Activated CD4-positive, alpha-beta T cell treated with anti-CD3 and anti-CD28 coated beads for 36 hours (primary cell): ENCODE measurements at regions not wholly inside any gene's neighbourhood (a gene's known extent, or its start where the extent isn't known, plus 50 kb on each side); places are given as distances from the start of the nearest gene placed in this dataset.

ENCODE experiments used
- ATAC-seq: fragments of 200-7000 bp; cut with Tn5 transposase; one replicate; pipeline ENCODE4 v1.10.0; 2021; ENCODE audit warnings: mild to moderate bottlenecking, moderate library complexity
- CTCF ChIA-PET: fragments of 350-600 bp; sonication (Branson Sonifier 250); formaldehyde crosslinking; loops from one replicate; lab custom pipeline; 2021; ENCODE audit warnings: antibody characterized with exemption; lab: Charles Lee
- POLR2A ChIA-PET: fragments of 350-600 bp; sonication (Branson Sonifier 250); formaldehyde crosslinking; loops from one replicate; lab custom pipeline; 2021; ENCODE audit warnings: antibody characterized with exemption, inconsistent platforms; lab: Charles Lee
- DNase-seq: peaks from one replicate; pipeline ENCODE4 v3.0.0-alpha.2; 2020
- H3K27ac Mint-ChIP-seq: one replicate; pipeline ENCODE4 v1.8.0; 2021; ENCODE audit warnings: mixed read lengths
- H3K27me3 Mint-ChIP-seq: one replicate; pipeline ENCODE4 v1.8.0; 2021; ENCODE audit warnings: mixed read lengths
- H3K36me3 Mint-ChIP-seq: one replicate; pipeline ENCODE4 v1.8.0; 2021; ENCODE audit warnings: low read depth, mixed read lengths
- H3K4me1 Mint-ChIP-seq: one replicate; pipeline ENCODE4 v1.8.0; 2021; ENCODE audit warnings: mixed read lengths
- H3K4me3 Mint-ChIP-seq: one replicate; pipeline ENCODE4 v1.8.0; 2021; ENCODE audit warnings: mild to moderate bottlenecking, moderate library complexity, mixed read lengths
- H3K9me3 Mint-ChIP-seq: one replicate; pipeline ENCODE4 v1.8.0; 2021; ENCODE audit warnings: low read depth, mixed read lengths
- intact Hi-C, 2 experiments: fragments of 100-400 bp; cut with DNase I in 1 of 2; cut with micrococcal nuclease in 1 of 2; formaldehyde crosslinking; loops; one replicate each; pipeline versions ENCODE4 v1.14.2 to v1.15.1; 2022 to 2024; cut with DNase I, micrococcal nuclease

DNA sequence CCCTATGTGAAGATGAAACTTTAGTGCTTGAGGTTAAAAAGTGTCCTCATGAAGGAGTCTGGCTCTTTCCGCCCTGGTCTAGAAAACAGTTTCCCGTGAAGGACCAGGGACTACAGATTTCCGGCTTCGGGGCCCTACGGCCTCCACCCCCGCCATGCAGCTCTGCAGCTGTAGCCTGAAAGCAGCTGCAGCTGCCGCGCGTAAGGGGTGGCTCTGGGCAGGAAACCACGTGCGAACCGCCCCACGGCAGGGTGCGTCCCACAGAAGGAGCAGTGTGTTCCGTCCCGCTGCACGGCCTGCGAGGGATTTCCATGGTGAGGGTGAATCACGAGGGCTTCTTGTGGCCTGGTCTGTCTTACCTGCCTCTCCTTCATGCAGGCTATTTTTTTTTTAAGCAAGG is 117.0 kb downstream of the ERMARD start:
- no peak overlapping the region for H3K4me3 Mint-ChIP-seq
- H3K27me3 Mint-ChIP-seq, result no peaks in the 10 kb centered on the region
- ATAC-seq (peak; percentile 70), DNase-seq (peak; percentile 58)
- H3K9me3 Mint-ChIP-seq, result no peaks in the 10 kb centered on the region
- POLR2A ChIA-PET, result no interaction called here
- H3K36me3 Mint-ChIP-seq, result no peaks in the 10 kb centered on the region
- CTCF ChIA-PET, result interaction anchor here (0.6 to 0.7 kb wide), 2 partner anchors 37 to 651 kb away, joined by 3 read pairs; no protein-coding TSS in a partner anchor
- peaks cover 4% of the 10 kb centered on the region for H3K4me1 Mint-ChIP-seq
- intact Hi-C loops, result no loop called here
- H3K27ac Mint-ChIP-seq, result no peak overlapping the region

DNA sequence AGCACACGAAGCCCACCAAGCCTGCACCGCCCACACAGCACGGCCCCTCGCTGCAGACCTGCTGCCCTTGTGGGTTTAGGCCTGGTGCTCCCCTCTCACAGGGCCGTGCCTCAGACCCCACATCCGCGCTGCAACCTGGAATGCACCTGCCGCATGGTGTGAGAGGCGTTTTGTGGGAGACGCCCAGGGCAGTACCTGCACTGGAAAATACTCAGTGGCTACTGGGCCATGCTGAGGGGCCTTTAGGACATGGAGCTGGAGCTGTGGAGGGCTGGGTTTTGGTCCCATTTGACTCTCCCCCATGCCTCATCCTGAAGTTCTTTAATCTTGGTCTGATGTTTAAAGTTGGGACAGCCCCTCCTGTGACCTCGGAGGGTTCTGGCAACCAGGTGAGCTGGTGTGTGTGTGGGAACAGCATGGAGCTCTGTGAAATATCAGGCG is 116.3 kb downstream of the ERMARD start:
- H3K36me3 Mint-ChIP-seq, result no peaks in the 10 kb centered on the region
- CTCF ChIA-PET, result interaction anchor here (0.6 kb wide), 1 partner anchor 36 kb away, joined by 3 read pairs; no protein-coding TSS in a partner anchor
- POLR2A ChIA-PET, result no interaction called here
- no peak overlapping the region for H3K4me3 Mint-ChIP-seq
- no peaks in the 10 kb centered on the region for H3K27me3 Mint-ChIP-seq
- peaks cover 4% of the 10 kb centered on the region for H3K4me1 Mint-ChIP-seq
- ATAC-seq (no peak), DNase-seq (no peak)
- no peak overlapping the region for H3K27ac Mint-ChIP-seq
- intact Hi-C loops, result no loop called here
- H3K9me3 Mint-ChIP-seq, result no peaks in the 10 kb centered on the region

DNA sequence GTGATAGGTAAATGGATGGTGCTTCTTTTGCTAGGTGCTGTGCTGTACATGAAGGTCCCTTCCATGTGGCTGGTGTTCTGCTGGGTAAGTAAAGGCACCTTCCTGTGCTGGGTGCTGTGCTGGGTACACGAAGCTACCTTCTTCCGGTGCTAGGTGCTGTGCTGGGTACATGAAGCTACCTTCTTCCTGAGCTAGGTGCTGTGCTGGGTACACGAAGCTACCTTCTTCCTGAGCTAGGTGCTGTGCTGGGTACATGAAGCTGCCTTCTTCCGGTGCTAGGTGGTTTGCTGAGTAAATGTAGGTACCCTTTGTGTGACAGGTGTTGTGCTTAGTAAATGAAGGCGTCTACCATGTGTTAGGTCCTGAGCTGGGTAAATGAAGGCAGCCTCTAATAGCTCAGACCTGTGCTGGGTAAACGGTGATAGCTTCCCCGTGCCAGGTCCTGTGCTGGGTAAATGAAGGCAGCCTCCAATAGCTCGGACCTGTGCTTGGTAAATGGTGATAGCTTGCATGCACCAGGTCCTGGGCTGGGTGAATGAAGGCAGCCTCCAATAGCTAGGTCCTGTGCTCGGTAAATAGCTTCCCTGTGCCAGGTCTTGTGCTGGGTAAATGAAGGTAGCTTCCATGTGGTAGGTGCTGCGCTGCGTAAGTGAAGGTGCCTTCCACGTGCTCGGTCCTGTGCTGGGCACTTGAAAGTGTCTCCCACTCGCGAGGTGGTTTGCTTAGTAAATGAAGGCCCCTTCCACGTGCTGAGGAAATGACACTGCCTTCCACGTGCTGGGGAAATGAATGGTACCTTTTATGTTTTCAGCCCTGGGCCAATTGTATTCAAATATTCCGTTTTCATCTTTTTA is 115.5 kb downstream of the ERMARD start:
- H3K27me3 Mint-ChIP-seq, result no peaks in the 10 kb centered on the region
- H3K4me1 Mint-ChIP-seq, result peaks cover 4% of the 10 kb centered on the region
- no peak overlapping the region for H3K4me3 Mint-ChIP-seq
- H3K9me3 Mint-ChIP-seq, result no peaks in the 10 kb centered on the region
- H3K36me3 Mint-ChIP-seq, result no peaks in the 10 kb centered on the region
- CTCF ChIA-PET, result interaction anchor here (1.0 kb wide), 1 partner anchor 35 kb away, joined by 3 read pairs; no protein-coding TSS in a partner anchor
- POLR2A ChIA-PET, result no interaction called here
- intact Hi-C loops, result no loop called here
- no peak overlapping the region for H3K27ac Mint-ChIP-seq
- ATAC-seq, result no peak
- DNase-seq, result no peak

DNA sequence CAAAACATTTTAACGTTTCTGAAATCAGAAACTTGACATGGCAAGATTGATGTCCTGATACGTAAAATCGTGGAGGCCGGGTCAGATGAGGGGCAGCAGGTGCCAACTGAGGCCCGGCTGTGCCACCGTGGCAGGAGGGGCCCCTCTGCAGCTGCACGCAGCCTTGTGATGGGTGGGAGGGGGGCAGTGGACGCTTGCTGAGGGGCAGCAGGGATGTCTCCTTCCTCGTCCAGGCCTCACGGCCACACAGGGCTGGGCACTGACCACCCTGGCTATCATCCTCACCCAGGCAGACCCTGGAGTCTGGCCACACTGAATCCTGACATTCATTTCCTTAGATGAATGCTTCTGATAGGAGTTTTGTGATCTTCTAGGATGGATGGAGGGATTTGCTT is 114.7 kb downstream of the ERMARD start:
- H3K27ac Mint-ChIP-seq, result no peak overlapping the region
- H3K9me3 Mint-ChIP-seq, result no peaks in the 10 kb centered on the region
- no peaks in the 10 kb centered on the region for H3K27me3 Mint-ChIP-seq
- no peaks in the 10 kb centered on the region for H3K36me3 Mint-ChIP-seq
- no peak for DNase-seq
- intact Hi-C loops, result no loop called here
- POLR2A ChIA-PET, result no interaction called here
- peaks cover 4% of the 10 kb centered on the region for H3K4me1 Mint-ChIP-seq
- CTCF ChIA-PET, result no interaction called here
- H3K4me3 Mint-ChIP-seq, result no peak overlapping the region
- no peak for ATAC-seq

DNA sequence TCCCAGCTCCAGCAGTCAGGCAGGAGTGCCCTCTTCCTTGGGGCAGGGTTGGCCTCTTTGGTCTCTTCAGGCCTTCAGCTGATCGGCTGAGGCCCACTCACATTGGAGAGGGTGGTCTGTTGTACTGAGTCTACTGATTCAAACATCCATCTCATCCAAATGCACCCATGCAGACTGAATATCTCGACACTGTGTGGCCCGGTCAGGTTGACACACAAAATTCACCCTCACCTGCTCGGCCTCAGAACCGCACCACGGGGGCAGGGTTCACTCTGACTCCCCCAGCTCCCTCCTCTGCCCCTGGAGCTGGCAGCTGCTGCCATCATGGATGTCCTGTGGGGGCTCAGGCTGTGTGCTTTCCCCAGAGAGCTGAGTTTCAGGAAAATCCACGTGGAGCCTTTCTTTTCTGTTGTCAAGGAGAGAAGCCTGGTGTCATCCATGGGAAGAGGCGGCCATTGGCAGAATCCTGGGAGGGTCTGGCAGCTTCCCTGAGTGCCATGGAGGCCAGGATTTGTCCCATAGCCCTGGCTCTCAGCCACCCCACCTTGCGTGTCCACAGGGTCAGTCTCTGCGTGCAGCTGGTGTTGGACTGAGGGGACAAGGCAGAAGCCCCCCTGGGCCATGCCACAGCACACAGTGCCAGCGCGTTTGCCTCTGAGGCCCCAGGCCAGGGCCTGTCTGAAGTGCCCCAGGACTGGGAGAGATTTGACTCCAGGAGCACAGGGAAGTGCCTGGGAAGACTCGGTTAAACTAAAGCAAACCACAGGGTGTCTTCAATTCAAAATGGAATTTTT is 114.1 kb downstream of the ERMARD start:
- DNase-seq, result no peak
- ATAC-seq, result no peak
- ChIA-PET POLR2A (no interaction called here), CTCF (interaction anchor here (0.6 to 0.7 kb wide), 2 partner anchors 453 to 581 kb away, joined by 3 to 4 read pairs; no protein-coding TSS in a partner anchor)
- H3K27ac Mint-ChIP-seq, result no peak overlapping the region
- no peaks in the 10 kb centered on the region for H3K9me3 Mint-ChIP-seq
- no peaks in the 10 kb centered on the region for H3K36me3 Mint-ChIP-seq
- intact Hi-C loops, result no loop called here
- H3K4me1 Mint-ChIP-seq, result peaks cover 7% of the 10 kb centered on the region
- no peak overlapping the region for H3K4me3 Mint-ChIP-seq
- no peaks in the 10 kb centered on the region for H3K27me3 Mint-ChIP-seq

DNA sequence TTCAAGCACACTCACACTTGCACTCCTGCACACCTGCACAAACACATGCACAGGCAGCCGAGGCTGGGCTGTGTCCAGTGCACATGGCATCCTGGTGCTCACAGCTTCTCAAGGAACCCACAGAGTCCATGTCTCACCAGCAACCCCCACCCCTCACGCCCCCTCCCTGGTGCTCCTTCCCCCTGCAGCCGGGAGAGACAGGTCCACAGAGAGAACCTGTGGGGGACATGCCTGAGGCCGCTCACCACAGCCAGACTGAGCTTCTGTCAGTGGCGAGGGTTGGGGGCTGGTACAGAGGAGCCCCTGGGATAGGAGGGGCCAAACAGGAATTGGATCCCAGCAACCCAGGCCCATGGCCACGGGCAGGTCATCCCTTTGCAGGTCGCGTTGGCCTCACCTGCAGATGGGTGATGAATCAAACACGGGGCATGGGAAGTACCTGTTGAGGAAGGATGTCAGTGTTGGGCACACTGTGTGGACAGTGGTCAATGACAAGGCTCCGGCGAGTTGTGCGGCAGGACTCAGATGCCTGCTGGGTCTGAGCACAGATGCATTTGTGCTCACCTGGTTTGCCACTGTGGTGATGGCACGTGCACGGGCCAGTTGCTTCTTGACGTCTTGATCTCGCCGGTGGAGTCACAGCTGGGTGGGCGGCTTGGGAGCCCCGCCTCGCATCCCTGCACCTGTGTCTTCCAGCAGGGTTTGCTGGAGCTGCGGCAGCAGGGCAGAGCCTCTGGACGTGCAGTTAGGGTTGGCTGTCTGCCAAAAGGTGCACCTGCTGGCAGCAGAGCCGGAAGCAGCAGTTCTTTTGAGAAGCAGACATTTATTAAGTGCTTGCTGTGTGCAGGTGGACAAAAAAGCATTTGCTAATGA is 113.0 kb downstream of the ERMARD start:
- no peak overlapping the region for H3K27ac Mint-ChIP-seq
- no peak for ATAC-seq
- CTCF ChIA-PET, result no interaction called here
- H3K4me3 Mint-ChIP-seq, result no peak overlapping the region
- H3K27me3 Mint-ChIP-seq, result no peaks in the 10 kb centered on the region
- POLR2A ChIA-PET, result no interaction called here
- peaks cover 9% of the 10 kb centered on the region for H3K4me1 Mint-ChIP-seq
- no peak for DNase-seq
- no peaks in the 10 kb centered on the region for H3K36me3 Mint-ChIP-seq
- no peaks in the 10 kb centered on the region for H3K9me3 Mint-ChIP-seq
- intact Hi-C loops, result no loop called here

DNA sequence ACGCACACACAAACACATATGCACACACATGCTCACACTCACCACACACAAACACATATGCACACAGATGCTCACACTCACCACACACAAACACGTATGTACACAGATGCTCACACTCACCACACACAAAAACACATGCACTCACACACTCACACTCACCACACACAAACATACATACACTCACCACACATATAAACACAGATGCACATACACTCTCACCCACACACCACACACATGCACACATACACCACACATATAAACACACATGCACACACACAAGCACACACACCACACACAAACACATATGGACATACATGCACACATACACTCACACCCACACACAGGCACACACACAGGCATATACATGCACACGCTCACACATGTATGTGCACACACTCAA is 112.3 kb downstream of the ERMARD start:
- H3K4me1 Mint-ChIP-seq, result peaks cover 9% of the 10 kb centered on the region
- CTCF ChIA-PET, result no interaction called here
- H3K4me3 Mint-ChIP-seq, result no peak overlapping the region
- DNase-seq (no peak), ATAC-seq (no peak)
- no peaks in the 10 kb centered on the region for H3K9me3 Mint-ChIP-seq
- POLR2A ChIA-PET, result no interaction called here
- no peaks in the 10 kb centered on the region for H3K36me3 Mint-ChIP-seq
- intact Hi-C loops, result no loop called here
- no peaks in the 10 kb centered on the region for H3K27me3 Mint-ChIP-seq
- no peak overlapping the region for H3K27ac Mint-ChIP-seq

DNA sequence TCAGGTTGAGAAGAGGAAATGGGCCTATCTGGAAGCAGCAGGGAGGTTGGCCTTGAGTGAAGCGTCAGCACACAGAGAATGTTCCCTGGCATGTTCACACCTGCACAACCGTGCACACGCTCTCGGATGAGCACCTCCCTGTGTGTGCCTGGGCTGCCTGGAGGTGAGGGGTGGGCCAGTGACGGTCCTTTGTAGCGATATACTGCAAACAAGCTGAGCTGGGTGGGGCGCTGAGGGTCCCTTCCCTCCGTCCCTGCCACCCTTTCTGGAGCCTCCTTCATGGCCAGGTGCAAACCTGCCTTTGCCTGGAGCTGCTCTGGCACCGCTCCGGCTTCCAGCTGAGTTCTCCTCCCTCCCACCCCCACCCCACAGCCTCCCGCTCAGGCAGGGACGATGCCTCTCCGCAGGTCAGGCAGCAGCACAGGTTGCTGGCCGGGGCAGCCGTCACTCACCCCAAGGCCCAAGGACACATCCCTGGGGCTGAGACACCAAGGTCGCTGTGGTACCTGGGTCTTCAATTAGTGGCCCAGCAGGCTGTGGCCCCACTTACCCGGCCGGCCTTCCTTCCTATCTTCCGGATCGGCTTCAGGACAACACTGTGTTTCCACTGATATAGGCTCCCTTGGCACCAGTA is 111.6 kb downstream of the ERMARD start:
- no peak for DNase-seq
- no peak for ATAC-seq
- intact Hi-C loops, result no loop called here
- ChIA-PET CTCF (no interaction called here), POLR2A (no interaction called here)
- Mint-ChIP-seq H3K27me3 (no peaks in the 10 kb centered on the region), H3K36me3 (no peaks in the 10 kb centered on the region), H3K9me3 (no peaks in the 10 kb centered on the region), H3K27ac (no peak overlapping the region), H3K4me3 (no peak overlapping the region), H3K4me1 (peaks cover 6% of the 10 kb centered on the region)

DNA sequence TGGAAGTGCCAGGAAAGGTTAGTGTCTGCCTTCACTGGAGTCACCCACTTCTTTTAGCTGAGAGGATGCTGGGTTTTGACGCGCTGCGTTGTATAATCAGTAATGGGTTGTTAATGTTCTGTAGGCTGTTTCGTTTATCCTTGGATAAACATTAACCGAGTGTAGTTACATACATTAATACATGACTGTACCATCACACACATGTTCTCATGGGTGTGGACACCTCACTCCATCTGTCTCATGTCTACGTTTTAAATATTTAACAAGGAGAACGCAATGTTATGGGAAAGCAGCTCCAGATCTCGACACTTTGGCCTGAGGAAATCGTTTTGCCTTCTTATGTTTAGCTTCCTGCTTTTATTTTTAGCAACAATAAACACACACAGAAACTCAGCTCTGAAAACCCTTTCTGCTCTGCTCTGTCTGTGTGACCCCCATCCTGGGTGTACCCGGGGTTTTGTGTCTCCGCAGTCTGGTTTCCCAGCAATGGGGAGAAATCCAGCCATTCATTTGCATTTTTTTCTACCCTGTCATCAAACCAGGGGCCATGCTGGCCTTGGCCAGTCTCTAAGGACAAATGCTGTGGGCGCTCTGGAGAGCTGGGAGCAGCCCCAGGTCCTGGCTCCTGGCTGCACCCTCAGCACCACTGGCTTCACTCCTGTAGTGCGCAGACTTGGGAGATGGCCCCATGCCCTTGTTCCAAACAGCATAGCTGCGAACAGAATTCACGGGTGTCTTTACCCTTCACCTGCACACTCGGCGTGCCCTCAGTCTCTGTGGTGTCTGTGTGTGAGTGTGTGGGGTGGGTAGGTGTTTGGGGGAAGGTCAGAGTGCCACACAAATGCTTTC is 110.8 kb downstream of the ERMARD start:
- H3K4me3 Mint-ChIP-seq, result no peak overlapping the region
- CTCF ChIA-PET, result interaction anchor here (0.5 kb wide), 1 partner anchor 282 kb away, joined by 3 read pairs; no protein-coding TSS in a partner anchor
- intact Hi-C loops, result no loop called here

DNA sequence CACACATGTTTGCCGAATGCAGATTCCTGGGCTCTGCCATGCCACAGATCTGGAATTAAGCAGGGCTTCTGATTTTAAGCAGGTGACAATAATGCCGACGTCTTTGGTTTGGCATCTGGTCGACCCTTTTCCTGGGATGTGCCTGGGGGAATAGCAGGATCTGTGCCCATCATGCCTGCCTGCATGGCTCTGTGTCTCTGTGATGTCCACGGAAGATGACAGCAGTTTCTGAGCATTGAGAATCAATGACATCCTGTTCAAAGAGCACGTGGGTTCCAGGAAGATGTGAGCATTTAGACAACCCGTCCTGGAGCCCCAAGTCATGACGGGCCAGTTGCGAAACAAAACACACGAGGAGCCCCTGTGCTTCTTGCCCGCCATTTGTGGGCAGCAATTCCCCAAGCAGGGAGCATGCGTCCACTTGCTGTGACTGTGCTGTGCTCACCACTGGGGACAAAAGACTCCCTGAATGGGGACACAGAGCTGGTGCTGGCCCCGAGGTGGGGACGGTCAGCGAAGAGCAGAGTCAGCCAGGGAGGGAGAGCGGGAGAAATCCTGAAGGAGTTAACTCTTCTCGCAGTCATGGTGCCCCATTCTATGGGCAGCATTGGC is 110.1 kb downstream of the ERMARD start:
- ATAC-seq, result no peak
- POLR2A ChIA-PET, result no interaction called here
- CTCF ChIA-PET, result no interaction called here
- Mint-ChIP-seq H3K36me3 (no peaks in the 10 kb centered on the region), H3K4me3 (no peak overlapping the region), H3K27me3 (no peaks in the 10 kb centered on the region), H3K9me3 (no peaks in the 10 kb centered on the region), H3K27ac (no peak overlapping the region), H3K4me1 (peaks cover 5% of the 10 kb centered on the region)
- DNase-seq, result no peak
- intact Hi-C loops, result no loop called here

More for the DNA sequence above, 110.8 kb downstream of the ERMARD start:
- ATAC-seq (no peak), DNase-seq (no peak)
- POLR2A ChIA-PET, result no interaction called here
- Mint-ChIP-seq H3K27ac (no peak overlapping the region), H3K36me3 (no peaks in the 10 kb centered on the region), H3K27me3 (no peaks in the 10 kb centered on the region), H3K9me3 (no peaks in the 10 kb centered on the region), H3K4me1 (peaks cover 5% of the 10 kb centered on the region)
